Progenitor cell of endocrine pancreas (in vitro differentiated cells): ENCODE measurements at regions not wholly inside any gene's neighbourhood (a gene's known extent, or its start where the extent isn't known, plus 50 kb on each side); places are given as distances from the start of the nearest gene placed in this dataset.

Experiments
- DNase-seq: peaks from one replicate; pipeline ENCODE4 v3.0.0; 2021; ENCODE audit warnings: low spot score; ENCODE audit not compliant: unreplicated experiment
- H3K27ac Mint-ChIP-seq: 2 replicates; pipeline ENCODE4 v1.8.0; 2021; ENCODE audit warnings: mild to moderate bottlenecking, moderate library complexity, mixed read lengths
- H3K27me3 Mint-ChIP-seq: 2 replicates; pipeline ENCODE4 v1.8.0; 2021; ENCODE audit warnings: mixed read lengths
- H3K36me3 Mint-ChIP-seq: 2 replicates; pipeline ENCODE4 v1.8.0; 2022; ENCODE audit warnings: mixed read lengths; ENCODE audit not compliant: insufficient read depth
- H3K4me1 Mint-ChIP-seq: 2 replicates; pipeline ENCODE4 v1.8.0; 2021; ENCODE audit warnings: low read depth, mixed read lengths
- H3K4me3 Mint-ChIP-seq: 2 replicates; pipeline ENCODE4 v1.8.0; 2021; ENCODE audit warnings: low read depth, mild to moderate bottlenecking, moderate library complexity, mixed read lengths
- H3K9me3 Mint-ChIP-seq: 2 replicates; pipeline ENCODE4 v1.8.0; 2021; ENCODE audit warnings: low read depth, mixed read lengths
- CTCF ChIP-seq: fragments of 200-600 bp; sonication (generic); IDR thresholded peaks from one replicate; pipeline ENCODE4 v1.5.0; 2021; ENCODE audit warnings: antibody characterized with exemption, mild to moderate bottlenecking; ENCODE audit not compliant: unreplicated experiment

DNA sequence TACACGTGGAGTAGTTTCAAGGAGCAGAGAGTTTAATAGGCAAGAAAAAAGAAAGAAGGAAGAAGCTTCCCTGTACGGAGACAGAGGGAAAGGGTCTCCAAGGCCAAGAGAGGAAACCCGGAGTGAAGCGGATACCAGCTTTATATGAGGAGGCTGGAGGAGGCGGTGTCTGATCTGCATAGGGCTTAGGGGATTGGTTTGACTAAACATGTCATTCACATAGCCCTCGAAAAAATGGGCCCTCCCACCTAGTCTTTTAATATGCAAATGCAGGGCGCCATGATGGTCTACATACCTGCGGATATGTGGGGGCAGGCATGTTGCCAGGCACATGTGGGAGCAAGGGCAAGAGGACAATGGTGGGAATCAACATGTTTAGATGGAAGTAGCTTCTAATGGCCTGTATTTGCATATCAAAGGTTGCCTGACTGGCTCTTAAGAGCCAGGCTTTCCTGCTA, 103.1 kb upstream of the UGT8 start:
- Mint-ChIP-seq H3K27ac (no peak overlapping the region), H3K27me3 (no peaks in the 10 kb centered on the region), H3K9me3 (no peaks in the 10 kb centered on the region), H3K4me1 (no peaks in the 10 kb centered on the region), H3K36me3 (no peaks in the 10 kb centered on the region), H3K4me3 (no peak overlapping the region)
- TF ChIP-seq CTCF = no peak
- DNase-seq = no peak

DNA sequence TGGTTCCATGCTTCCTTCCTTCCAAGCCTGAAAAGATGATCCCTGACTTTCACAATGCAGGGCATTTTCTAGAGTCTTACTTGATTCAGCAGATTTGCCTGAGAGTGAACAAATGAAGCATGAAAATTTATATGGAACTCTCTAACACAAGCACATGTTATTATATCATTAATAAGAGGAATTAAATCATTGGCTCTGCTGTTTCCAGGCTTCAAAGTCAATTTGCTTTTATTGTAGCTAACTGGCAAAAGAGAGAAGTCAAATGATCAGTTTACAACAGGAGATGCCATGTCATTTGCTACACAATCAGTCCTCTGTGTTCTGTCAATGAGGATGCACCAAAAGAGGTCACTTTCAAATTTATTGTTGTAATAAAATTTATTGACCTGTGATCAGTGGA, 101.5 kb upstream of the UGT8 start:
- H3K9me3 Mint-ChIP-seq = no peaks in the 10 kb centered on the region
- H3K4me3 Mint-ChIP-seq = no peak overlapping the region
- TF ChIP-seq CTCF = no peak
- no peak for DNase-seq
- H3K36me3 Mint-ChIP-seq = no peaks in the 10 kb centered on the region
- H3K27ac Mint-ChIP-seq = no peak overlapping the region
- no peaks in the 10 kb centered on the region for H3K4me1 Mint-ChIP-seq
- no peaks in the 10 kb centered on the region for H3K27me3 Mint-ChIP-seq

DNA sequence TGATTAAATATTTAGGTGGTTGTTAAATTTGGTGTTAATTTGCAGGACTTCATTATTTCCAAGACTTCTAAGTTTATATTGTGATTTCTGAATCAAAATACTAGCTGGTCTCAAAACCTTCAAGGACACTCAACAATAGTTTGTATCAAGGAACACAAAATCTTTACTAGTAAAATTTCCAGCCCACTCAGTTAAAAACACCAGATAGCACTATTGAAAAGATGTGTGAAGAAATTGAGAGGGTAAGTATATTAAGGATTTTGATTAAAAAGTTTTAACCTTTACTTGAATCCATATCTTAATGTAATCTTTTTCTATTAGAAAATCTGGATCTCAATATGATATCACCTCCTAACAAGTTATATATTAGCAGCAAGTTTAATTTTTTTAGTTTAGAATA, 89.3 kb upstream of the UGT8 start:
- Mint-ChIP-seq H3K36me3 (no peaks in the 10 kb centered on the region), H3K4me3 (no peak overlapping the region), H3K27ac (no peak overlapping the region), H3K9me3 (no peaks in the 10 kb centered on the region), H3K27me3 (no peaks in the 10 kb centered on the region), H3K4me1 (peaks cover 25% of the 10 kb centered on the region)
- DNase-seq = no peak
- TF ChIP-seq CTCF = no peak

DNA sequence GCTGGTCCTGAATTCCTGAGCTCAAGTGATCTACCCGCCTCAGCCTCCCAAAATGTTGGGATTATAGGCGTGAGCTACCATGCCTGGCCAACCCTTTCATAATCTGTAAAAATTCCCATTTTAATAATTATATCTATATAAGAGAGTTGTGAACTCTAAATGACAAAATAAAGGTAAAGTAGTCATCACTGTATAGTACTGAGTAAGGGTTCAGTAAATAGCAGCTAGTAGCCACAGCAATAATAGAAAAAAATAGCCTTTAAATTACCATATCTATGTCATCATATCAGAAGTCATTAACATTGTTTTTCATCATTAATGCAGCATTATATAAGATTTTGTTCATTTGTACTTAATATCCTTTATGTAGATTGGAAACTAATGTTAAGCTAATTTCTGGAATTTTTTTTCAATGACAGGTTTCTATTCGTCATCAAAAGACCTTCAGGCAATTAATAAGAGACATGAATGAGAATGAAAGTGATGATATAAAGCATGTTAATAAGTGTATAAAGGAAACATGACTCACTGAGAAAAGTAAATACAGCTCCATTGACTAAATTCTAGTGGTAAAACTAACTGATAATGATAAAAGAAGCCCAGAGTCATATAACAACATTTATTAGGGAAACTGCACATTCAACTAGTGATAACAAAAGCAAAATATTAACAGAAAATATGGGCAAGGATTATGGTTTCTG, 85.9 kb upstream of the UGT8 start:
- TF ChIP-seq CTCF = no peak
- Mint-ChIP-seq H3K36me3 (peaks cover 2% of the 10 kb centered on the region), H3K4me3 (no peak overlapping the region), H3K4me1 (peaks cover 21% of the 10 kb centered on the region), H3K27me3 (no peaks in the 10 kb centered on the region), H3K9me3 (peaks cover 3% of the 10 kb centered on the region), H3K27ac (no peak overlapping the region)
- DNase-seq = no peak

DNA sequence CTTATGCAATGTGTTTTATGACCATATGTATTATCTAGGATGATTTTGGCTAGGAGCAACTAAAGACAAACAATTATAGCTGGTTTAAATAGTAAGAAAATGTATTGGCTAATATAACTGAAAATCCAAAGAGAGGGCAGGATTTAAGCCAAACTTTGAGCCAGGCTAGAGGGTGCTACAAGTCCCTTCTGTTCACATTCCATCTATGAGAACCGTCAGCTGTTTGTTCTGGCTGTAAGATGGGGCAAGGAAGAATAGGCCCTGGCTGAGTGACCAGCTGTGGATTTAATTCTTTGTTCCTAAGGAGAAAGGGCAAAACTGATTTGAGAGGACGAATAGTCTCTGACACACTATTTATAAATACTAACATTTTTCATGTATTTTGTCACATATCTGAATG, 79.2 kb upstream of the UGT8 start:
- H3K27me3 Mint-ChIP-seq = no peaks in the 10 kb centered on the region
- DNase-seq = no peak
- no peaks in the 10 kb centered on the region for H3K4me1 Mint-ChIP-seq
- TF ChIP-seq CTCF = no peak
- H3K36me3 Mint-ChIP-seq = peaks cover 4% of the 10 kb centered on the region
- peaks cover 34% of the 10 kb centered on the region for H3K9me3 Mint-ChIP-seq
- H3K4me3 Mint-ChIP-seq = no peak overlapping the region
- no peak overlapping the region for H3K27ac Mint-ChIP-seq
